WTC11 (cell line): ENCODE measurements at regions not wholly inside any gene's neighbourhood (a gene's known extent, or its start where the extent isn't known, plus 50 kb on each side); places are given as distances from the start of the nearest gene placed in this dataset.

Experiments used
- ATAC-seq: fragments of 200-7000 bp; cut with Tn5 transposase; 2 replicates; pipeline ENCODE4 v1.10.0; 2021; ENCODE audit warnings: mild to moderate bottlenecking, moderate library complexity
- CTCF ChIA-PET: fragments of 300-600 bp; sonication (Branson Sonifier 250); formaldehyde crosslinking; loops from one replicate; lab custom pipeline; 2021; ENCODE audit warnings: antibody characterized with exemption; lab: Charles Lee
- POLR2A ChIA-PET: fragments of 350-600 bp; sonication (Branson Sonifier 250); formaldehyde crosslinking; loops from one replicate; lab custom pipeline; 2021; ENCODE audit warnings: antibody characterized with exemption; lab: Charles Lee
- DNase-seq: peaks from one replicate; pipeline ENCODE4 v3.0.0; 2021; ENCODE audit warnings: low spot score
- H3K27ac Mint-ChIP-seq: 2 replicates; pipeline ENCODE4 v1.8.0; 2021; ENCODE audit warnings: mixed read lengths
- H3K27me3 Mint-ChIP-seq: 2 replicates; pipeline ENCODE4 v1.8.0; 2021; ENCODE audit warnings: low read depth, mild to moderate bottlenecking, moderate library complexity, mixed read lengths
- H3K36me3 Mint-ChIP-seq: 2 replicates; pipeline ENCODE4 v1.8.0; 2021; ENCODE audit warnings: mixed read lengths
- H3K4me1 Mint-ChIP-seq: 2 replicates; pipeline ENCODE4 v1.8.0; 2022; ENCODE audit warnings: mixed read lengths
- H3K4me3 Mint-ChIP-seq: 2 replicates; pipeline ENCODE4 v1.8.0; 2021; ENCODE audit warnings: mild to moderate bottlenecking, moderate library complexity, mixed read lengths
- H3K9me3 Mint-ChIP-seq: 2 replicates; pipeline ENCODE4 v1.8.0; 2021; ENCODE audit warnings: mixed read lengths
- ATF1 ChIP-seq: sonication (generic); formaldehyde crosslinking; IDR thresholded peaks from 2 replicates; pipeline ENCODE4 v1.8.1; 2023; ENCODE audit warnings: mild to moderate bottlenecking, moderate library complexity, missing genetic modification reagents
- CBFB ChIP-seq: sonication (generic); formaldehyde crosslinking; IDR thresholded peaks from 2 replicates; pipeline ENCODE4 v1.8.1; 2022; ENCODE audit warnings: mild to moderate bottlenecking, low read depth, missing genetic modification reagents
- E2F1 ChIP-seq: sonication (generic); formaldehyde crosslinking; IDR thresholded peaks from 2 replicates; pipeline ENCODE4 v1.8.0; 2022; ENCODE audit warnings: mild to moderate bottlenecking, missing genetic modification reagents
- ELF4 ChIP-seq: sonication (generic); formaldehyde crosslinking; IDR thresholded peaks from 2 replicates; pipeline ENCODE4 v1.8.1; 2022; ENCODE audit warnings: low read depth, mild to moderate bottlenecking, moderate library complexity, missing genetic modification reagents
- ESRRA ChIP-seq: sonication (generic); formaldehyde crosslinking; IDR thresholded peaks from 2 replicates; pipeline ENCODE4 v1.8.1; 2022; ENCODE audit warnings: mild to moderate bottlenecking, missing genetic modification reagents, borderline replicate concordance
- FOXJ3 ChIP-seq: sonication (generic); formaldehyde crosslinking; IDR thresholded peaks from 2 replicates; pipeline ENCODE4 v1.9.0; 2021; ENCODE audit warnings: missing genetic modification reagents, mild to moderate bottlenecking, borderline replicate concordance
- FOXP1 ChIP-seq: sonication (generic); formaldehyde crosslinking; IDR thresholded peaks from 2 replicates; pipeline ENCODE4 v1.8.0; 2022; ENCODE audit warnings: missing genetic modification reagents, mild to moderate bottlenecking, moderate library complexity, borderline replicate concordance
- SMAD4 ChIP-seq: sonication (generic); formaldehyde crosslinking; IDR thresholded peaks from 2 replicates; pipeline ENCODE4 v1.8.0; 2022; ENCODE audit warnings: mild to moderate bottlenecking, missing genetic modification reagents
- TP53 ChIP-seq: sonication (generic); formaldehyde crosslinking; IDR thresholded peaks from 2 replicates; pipeline ENCODE4 v1.8.1; 2023; ENCODE audit warnings: mild to moderate bottlenecking, missing genetic modification reagents
- ZBTB21 ChIP-seq: sonication (generic); formaldehyde crosslinking; IDR thresholded peaks from 2 replicates; pipeline ENCODE4 v1.8.1; 2023; ENCODE audit warnings: mild to moderate bottlenecking, missing genetic modification reagents, borderline replicate concordance
- ZNF423 ChIP-seq: fragments of 250-450 bp; sonication (Bioruptor Pico); IDR thresholded peaks from 2 replicates; pipeline ENCODE4 v2.1.2; 2022; ENCODE audit warnings: mild to moderate bottlenecking, moderate library complexity
- ZSCAN18 ChIP-seq: fragments of 250-450 bp; sonication (Bioruptor Pico); IDR thresholded peaks from 2 replicates; pipeline ENCODE4 v2.1.2; 2022; ENCODE audit warnings: mild to moderate bottlenecking, moderate library complexity
- TF ChIP-seq, protein P1 (sequence below): sonication (generic); formaldehyde crosslinking; IDR thresholded peaks from 2 replicates; pipeline ENCODE4 v1.8.1; 2022; ENCODE audit warnings: low read depth, missing genetic modification reagents, borderline replicate concordance
- TF ChIP-seq, protein P2 (sequence below): fragments of 250-450 bp; sonication (Bioruptor Pico); conservative IDR thresholded peaks from 2 replicates; pipeline ENCODE4 v1.9.0; 2021; ENCODE audit warnings: mild to moderate bottlenecking
- TF ChIP-seq, protein P3 (sequence below): sonication (generic); formaldehyde crosslinking; IDR thresholded peaks from 2 replicates; pipeline ENCODE4 v1.8.1; 2023; ENCODE audit warnings: mild to moderate bottlenecking, missing genetic modification reagents, borderline replicate concordance

- H3K36me3 Mint-ChIP-seq = no peaks in the 10 kb centered on the region
- no peak for TF ChIP-seq SMAD4 (CRISPR knock-in tag)
- TF ChIP-seq FOXP1 (CRISPR knock-in tag) = no peak
- no peak for TF ChIP-seq ZBTB21
- TF ChIP-seq E2F1 (CRISPR knock-in tag) = no peak
- no peak for TF ChIP-seq ZSCAN18
- TF ChIP-seq, protein P1, sequence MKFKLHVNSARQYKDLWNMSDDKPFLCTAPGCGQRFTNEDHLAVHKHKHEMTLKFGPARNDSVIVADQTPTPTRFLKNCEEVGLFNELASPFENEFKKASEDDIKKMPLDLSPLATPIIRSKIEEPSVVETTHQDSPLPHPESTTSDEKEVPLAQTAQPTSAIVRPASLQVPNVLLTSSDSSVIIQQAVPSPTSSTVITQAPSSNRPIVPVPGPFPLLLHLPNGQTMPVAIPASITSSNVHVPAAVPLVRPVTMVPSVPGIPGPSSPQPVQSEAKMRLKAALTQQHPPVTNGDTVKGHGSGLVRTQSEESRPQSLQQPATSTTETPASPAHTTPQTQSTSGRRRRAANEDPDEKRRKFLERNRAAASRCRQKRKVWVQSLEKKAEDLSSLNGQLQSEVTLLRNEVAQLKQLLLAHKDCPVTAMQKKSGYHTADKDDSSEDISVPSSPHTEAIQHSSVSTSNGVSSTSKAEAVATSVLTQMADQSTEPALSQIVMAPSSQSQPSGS (CRISPR knock-in tag) = no peak
- TF ChIP-seq, protein P2, sequence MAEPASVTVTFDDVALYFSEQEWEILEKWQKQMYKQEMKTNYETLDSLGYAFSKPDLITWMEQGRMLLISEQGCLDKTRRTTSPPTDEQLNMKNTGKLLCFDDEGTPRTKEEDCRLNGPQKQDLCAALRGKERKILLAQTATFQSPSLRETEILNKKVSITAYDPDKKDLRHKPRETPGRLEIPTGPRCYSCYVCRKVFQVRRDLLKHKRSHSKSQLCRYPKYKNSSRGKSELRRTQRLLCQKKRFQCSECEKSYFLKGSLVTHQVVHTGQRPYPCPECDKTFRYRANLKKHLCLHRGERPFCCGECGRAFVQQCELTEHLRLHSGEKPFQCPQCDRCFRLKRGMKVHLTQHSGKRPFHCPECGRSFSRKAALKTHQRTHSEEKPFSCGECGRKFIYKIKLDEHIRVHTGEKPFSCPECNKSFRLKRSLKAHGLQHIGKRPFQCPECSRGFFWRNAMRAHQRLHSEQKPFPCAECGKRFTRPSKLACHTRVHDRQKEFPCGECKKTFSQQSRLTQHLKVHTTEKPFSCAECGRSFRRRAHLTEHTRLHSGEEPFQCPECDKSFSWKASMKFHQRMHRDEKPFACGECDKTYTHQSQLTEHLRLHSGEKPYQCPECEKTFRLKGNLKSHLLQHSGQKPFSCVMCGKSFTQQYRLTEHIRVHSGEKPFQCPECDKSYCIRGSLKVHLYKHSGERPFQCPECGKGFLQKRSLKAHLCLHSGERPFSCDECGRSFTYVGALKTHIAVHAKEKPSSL (CRISPR knock-in tag) = no peak
- no peak for TF ChIP-seq CBFB (CRISPR knock-in tag)
- no peak for TF ChIP-seq ATF1 (CRISPR knock-in tag)
- no peak for TF ChIP-seq ESRRA (CRISPR knock-in tag)
- TF ChIP-seq, protein P3, sequence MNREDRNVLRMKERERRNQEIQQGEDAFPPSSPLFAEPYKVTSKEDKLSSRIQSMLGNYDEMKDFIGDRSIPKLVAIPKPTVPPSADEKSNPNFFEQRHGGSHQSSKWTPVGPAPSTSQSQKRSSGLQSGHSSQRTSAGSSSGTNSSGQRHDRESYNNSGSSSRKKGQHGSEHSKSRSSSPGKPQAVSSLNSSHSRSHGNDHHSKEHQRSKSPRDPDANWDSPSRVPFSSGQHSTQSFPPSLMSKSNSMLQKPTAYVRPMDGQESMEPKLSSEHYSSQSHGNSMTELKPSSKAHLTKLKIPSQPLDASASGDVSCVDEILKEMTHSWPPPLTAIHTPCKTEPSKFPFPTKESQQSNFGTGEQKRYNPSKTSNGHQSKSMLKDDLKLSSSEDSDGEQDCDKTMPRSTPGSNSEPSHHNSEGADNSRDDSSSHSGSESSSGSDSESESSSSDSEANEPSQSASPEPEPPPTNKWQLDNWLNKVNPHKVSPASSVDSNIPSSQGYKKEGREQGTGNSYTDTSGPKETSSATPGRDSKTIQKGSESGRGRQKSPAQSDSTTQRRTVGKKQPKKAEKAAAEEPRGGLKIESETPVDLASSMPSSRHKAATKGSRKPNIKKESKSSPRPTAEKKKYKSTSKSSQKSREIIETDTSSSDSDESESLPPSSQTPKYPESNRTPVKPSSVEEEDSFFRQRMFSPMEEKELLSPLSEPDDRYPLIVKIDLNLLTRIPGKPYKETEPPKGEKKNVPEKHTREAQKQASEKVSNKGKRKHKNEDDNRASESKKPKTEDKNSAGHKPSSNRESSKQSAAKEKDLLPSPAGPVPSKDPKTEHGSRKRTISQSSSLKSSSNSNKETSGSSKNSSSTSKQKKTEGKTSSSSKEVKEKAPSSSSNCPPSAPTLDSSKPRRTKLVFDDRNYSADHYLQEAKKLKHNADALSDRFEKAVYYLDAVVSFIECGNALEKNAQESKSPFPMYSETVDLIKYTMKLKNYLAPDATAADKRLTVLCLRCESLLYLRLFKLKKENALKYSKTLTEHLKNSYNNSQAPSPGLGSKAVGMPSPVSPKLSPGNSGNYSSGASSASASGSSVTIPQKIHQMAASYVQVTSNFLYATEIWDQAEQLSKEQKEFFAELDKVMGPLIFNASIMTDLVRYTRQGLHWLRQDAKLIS (CRISPR knock-in tag) = no peak
- TF ChIP-seq, all 79 proteins: peak for 0
- no peak overlapping the region for H3K4me3 Mint-ChIP-seq
- H3K4me1 Mint-ChIP-seq = no peaks in the 10 kb centered on the region; the same call in 1 of the 2 replicates
- H3K9me3 Mint-ChIP-seq = no peaks in the 10 kb centered on the region
- no peak for DNase-seq
- ChIA-PET POLR2A (no interaction called here), CTCF (interaction anchor here (0.7 to 2.0 kb wide), 12 partner anchors 9 to 876 kb away, joined by 3 to 11 read pairs (median 4); partner anchors contain the start of gene TLE3)
- no peak for ATAC-seq
- H3K27me3 Mint-ChIP-seq = no peaks in the 10 kb centered on the region
- H3K27ac Mint-ChIP-seq = no peak overlapping the region
Observed at GRCh38 chr15:70354346-70354905, 256.7 kb upstream of the TLE3 start.

DNA sequence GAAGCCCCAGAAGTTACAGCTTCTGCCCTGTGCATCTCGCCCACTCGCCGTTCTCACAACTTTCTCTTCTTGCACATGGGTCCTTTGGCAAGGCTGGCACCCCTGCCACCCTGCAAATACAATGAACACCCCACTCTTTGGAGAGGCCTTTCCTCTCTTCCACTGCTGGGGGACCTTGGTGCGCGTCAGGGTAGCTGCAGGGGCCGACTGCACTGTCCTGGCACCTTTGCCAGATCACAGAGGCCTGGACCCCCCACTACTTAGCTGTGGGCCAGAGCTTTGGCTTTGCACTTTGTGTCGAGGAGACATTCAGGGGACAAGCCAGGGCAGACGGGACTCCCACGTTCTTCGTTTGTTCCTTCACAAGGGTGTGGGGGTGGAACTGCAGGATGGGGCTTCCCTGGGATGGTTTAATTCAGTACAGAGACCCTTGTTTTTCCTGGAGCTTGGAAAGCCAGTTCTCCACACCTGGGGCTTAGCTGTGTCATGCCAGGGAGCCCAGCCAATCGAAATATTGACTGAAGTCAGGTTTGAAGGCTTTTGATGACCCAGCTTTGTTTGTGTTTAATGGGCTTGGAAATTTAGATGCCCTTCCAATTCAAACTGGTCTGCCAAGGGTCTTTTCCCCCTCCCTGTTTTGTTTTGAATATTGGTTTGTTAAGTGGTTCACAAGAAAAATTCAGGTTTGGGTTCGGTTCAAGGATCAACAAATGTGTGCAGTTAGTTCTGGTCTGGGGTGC, 256.1 kb upstream of the TLE3 start:
- no peaks in the 10 kb centered on the region for H3K27me3 Mint-ChIP-seq
- ChIA-PET POLR2A (interaction anchor here (0.5 kb wide), 1 partner anchor 1874 kb away, joined by 3 read pairs; no protein-coding TSS in a partner anchor), CTCF (interaction anchor here (1.0 to 2.0 kb wide), 6 partner anchors 10 to 256 kb away, joined by 3 to 11 read pairs (median 3); partner anchors contain the start of gene TLE3)
- no peak for TF ChIP-seq ZBTB21
- no peak for TF ChIP-seq FOXJ3 (CRISPR knock-in tag)
- TF ChIP-seq ELF4 (CRISPR knock-in tag) = no peak
- no peak for TF ChIP-seq TP53
- no peak for TF ChIP-seq ZNF423
- H3K36me3 Mint-ChIP-seq = no peaks in the 10 kb centered on the region
- H3K4me1 Mint-ChIP-seq = no peaks in the 10 kb centered on the region; the same call in 1 of the 2 replicates
- H3K4me3 Mint-ChIP-seq = no peak overlapping the region
- DNase-seq = no peak
- no peak for ATAC-seq
- no peaks in the 10 kb centered on the region for H3K9me3 Mint-ChIP-seq
- H3K27ac Mint-ChIP-seq = no peak overlapping the region
